ENCODE measurements at regions not wholly inside any gene's neighbourhood (a gene's known extent, or its start where the extent isn't known, plus 50 kb on each side); places are given as distances from the start of the nearest gene placed in this dataset.

- DNase-seq (ENCODE audit: low spot score), result no peak
Measured at GRCh38 chr13:31081316-31081715, 80.4 kb downstream of the HSPH1 start.

GRCh38 chr13:31074756-31075155 is 86.9 kb downstream of the HSPH1 start:
- no peak for DNase-seq (ENCODE audit: low spot score)

- no peak for DNase-seq (ENCODE audit: low spot score)
Measured at GRCh38 chr13:31073859-31074718, 87.6 kb downstream of the HSPH1 start.

- DNase-seq (ENCODE audit: low spot score), result no peak
Measured at GRCh38 chr13:31072041-31072440, 89.7 kb downstream of the HSPH1 start.

GRCh38 chr13:31069808-31070534 is 91.7 kb downstream of the HSPH1 start:
- DNase-seq (ENCODE audit: low spot score), result no peak

- no peak for DNase-seq (ENCODE audit: low spot score)
Measured at GRCh38 chr13:31068119-31068423, 93.6 kb downstream of the HSPH1 start.

- DNase-seq (ENCODE audit: low spot score), result no peak
Measured at GRCh38 chr13:31067416-31068118, 94.1 kb downstream of the HSPH1 start.

GRCh38 chr13:31064636-31065035 is 97.1 kb downstream of the HSPH1 start:
- DNase-seq (ENCODE audit: low spot score), result no peak

- no peak for DNase-seq (ENCODE audit: low spot score)
Measured at GRCh38 chr13:31063772-31064171, 97.9 kb downstream of the HSPH1 start.

- DNase-seq (ENCODE audit: low spot score), result no peak
Measured at GRCh38 chr13:31060655-31061054, 101.0 kb downstream of the HSPH1 start.

GRCh38 chr13:31060220-31060619 is 101.5 kb downstream of the HSPH1 start:
- no peak for DNase-seq (ENCODE audit: low spot score)

- no peak for DNase-seq (ENCODE audit: low spot score)
Measured at GRCh38 chr13:31057403-31058033, 104.2 kb downstream of the HSPH1 start.

GRCh38 chr13:31056644-31057271 is 104.9 kb downstream of the HSPH1 start:
- DNase-seq (ENCODE audit: low spot score), result no peak

GRCh38 chr13:31055589-31055988 is 106.1 kb downstream of the HSPH1 start:
- no peak for DNase-seq (ENCODE audit: low spot score)

GRCh38 chr13:31054632-31055031 is 107.1 kb downstream of the HSPH1 start:
- DNase-seq (ENCODE audit: low spot score), result no peak

- DNase-seq (ENCODE audit: low spot score), result no peak
Measured at GRCh38 chr13:31053896-31054295, 107.8 kb downstream of the HSPH1 start.

- DNase-seq (ENCODE audit: low spot score), result no peak
Measured at GRCh38 chr13:31053091-31053490, 108.6 kb downstream of the HSPH1 start.

- no peak for DNase-seq (ENCODE audit: low spot score)
Measured at GRCh38 chr13:31052478-31052877, 109.2 kb downstream of the HSPH1 start.

GRCh38 chr13:31051999-31052398 is 109.7 kb downstream of the HSPH1 start:
- no peak for DNase-seq (ENCODE audit: low spot score)

- no peak for DNase-seq (ENCODE audit: low spot score)
Measured at GRCh38 chr13:31050486-31051400, 111.0 kb downstream of the HSPH1 start.

- no peak for DNase-seq (ENCODE audit: low spot score)
Measured at GRCh38 chr13:31049833-31050232, 111.9 kb downstream of the HSPH1 start.
